ENCODE measurements at regions not wholly inside any gene's neighbourhood (a gene's known extent, or its start where the extent isn't known, plus 50 kb on each side); places are given as distances from the start of the nearest gene placed in this dataset.

DNA sequence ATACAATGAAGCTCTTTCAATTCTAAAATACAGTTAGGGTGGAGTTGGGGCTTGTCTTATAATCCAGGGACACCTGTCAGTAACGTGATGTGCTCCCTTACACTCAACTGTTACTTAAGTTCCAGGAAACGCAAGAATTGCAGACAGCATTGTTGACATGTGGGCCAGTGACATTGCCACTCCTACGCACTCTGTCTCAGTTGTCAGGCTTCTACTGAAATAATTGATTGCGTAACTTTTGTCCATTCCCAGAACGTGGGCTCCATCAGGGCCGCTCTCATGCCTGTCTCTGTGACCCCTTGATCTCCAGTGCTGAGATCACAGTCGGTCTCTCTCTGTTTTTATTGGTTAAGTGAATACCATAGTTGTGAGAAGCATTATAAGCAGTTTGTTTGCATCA, 487.8 kb downstream of the GALR1 start:
- Histone ChIP-seq H3K36me3 (ENCODE audit: low read depth, missing control alignments) (no peaks in the 10 kb centered on the region), H3K27me3 (no peaks in the 10 kb centered on the region), H3K9me3 (no peaks in the 10 kb centered on the region), H3K27ac (no peak overlapping the region), H3K4me1 (no peaks in the 10 kb centered on the region), H3K4me3 (no peak overlapping the region)
- TF ChIP-seq, protein P1, sequence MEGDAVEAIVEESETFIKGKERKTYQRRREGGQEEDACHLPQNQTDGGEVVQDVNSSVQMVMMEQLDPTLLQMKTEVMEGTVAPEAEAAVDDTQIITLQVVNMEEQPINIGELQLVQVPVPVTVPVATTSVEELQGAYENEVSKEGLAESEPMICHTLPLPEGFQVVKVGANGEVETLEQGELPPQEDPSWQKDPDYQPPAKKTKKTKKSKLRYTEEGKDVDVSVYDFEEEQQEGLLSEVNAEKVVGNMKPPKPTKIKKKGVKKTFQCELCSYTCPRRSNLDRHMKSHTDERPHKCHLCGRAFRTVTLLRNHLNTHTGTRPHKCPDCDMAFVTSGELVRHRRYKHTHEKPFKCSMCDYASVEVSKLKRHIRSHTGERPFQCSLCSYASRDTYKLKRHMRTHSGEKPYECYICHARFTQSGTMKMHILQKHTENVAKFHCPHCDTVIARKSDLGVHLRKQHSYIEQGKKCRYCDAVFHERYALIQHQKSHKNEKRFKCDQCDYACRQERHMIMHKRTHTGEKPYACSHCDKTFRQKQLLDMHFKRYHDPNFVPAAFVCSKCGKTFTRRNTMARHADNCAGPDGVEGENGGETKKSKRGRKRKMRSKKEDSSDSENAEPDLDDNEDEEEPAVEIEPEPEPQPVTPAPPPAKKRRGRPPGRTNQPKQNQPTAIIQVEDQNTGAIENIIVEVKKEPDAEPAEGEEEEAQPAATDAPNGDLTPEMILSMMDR (IDR thresholded peaks at IDR 0.05) = no peak
- no peak for TF ChIP-seq POLR2A (IDR thresholded peaks at IDR 0.05)
- no peak for DNase-seq
- intact Hi-C loops (cut with DNase I; ENCODE audit: low total_unique reads) = no loop called here
- 59 to 60% methylated on average over 7 of the region's 7 CpGs for WGBS, 2 donors

- H3K36me3 ChIP-seq (ENCODE audit: low read depth, missing control alignments) = no peaks in the 10 kb centered on the region
- H3K27me3 ChIP-seq = no peaks in the 10 kb centered on the region
- no peaks in the 10 kb centered on the region for H3K4me1 ChIP-seq
- no peaks in the 10 kb centered on the region for H3K9me3 ChIP-seq
- intact Hi-C loops (cut with DNase I; ENCODE audit: low total_unique reads) = no loop called here
- no peak for TF ChIP-seq POLR2A (IDR thresholded peaks at IDR 0.05)
- TF ChIP-seq, protein P1 (IDR thresholded peaks at IDR 0.05) = peak in 2 of 3 experiments; percentile 13 to 49
- no peak overlapping the region for H3K27ac ChIP-seq
- peak; percentile 43 for DNase-seq
- 27 to 34% methylated on average over 6 of the region's 6 CpGs for WGBS, 2 donors
- no peak overlapping the region for H3K4me3 ChIP-seq
Measured at GRCh38 chr18:77749089-77749488, 499.4 kb downstream of the GALR1 start.

DNA sequence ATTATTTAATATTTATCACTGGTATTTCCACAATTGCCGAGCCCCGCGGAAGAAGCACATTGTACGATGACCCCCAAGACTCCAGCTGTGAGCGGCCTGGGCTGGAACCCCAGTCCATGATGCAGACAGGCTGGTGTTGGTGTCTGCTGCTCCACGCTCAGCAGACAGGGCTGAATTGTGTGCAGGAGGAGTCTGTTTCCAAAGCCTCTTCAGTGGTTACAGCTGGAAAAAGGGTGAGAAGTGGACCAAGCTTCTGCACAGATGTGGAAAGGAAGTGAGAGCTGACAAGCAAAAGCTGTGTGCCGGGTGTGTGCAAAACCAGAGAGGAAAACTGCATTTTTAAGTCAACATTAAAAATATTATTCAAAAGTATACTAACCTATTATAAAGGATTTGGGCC, 500.4 kb downstream of the GALR1 start:
- Histone ChIP-seq H3K4me3 (no peak overlapping the region), H3K36me3 (ENCODE audit: low read depth, missing control alignments) (no peaks in the 10 kb centered on the region), H3K27me3 (no peaks in the 10 kb centered on the region), H3K27ac (no peak overlapping the region), H3K4me1 (no peaks in the 10 kb centered on the region), H3K9me3 (no peaks in the 10 kb centered on the region)
- intact Hi-C loops (cut with DNase I; ENCODE audit: low total_unique reads) = no loop called here
- no peak for DNase-seq
- TF ChIP-seq POLR2A (IDR thresholded peaks at IDR 0.05) = no peak
- TF ChIP-seq, protein P1 (IDR thresholded peaks at IDR 0.05) = no peak
- WGBS, 2 donors = 76% methylated on average over 7 of the region's 7 CpGs

- DNase-seq = no peak
- WGBS, 2 donors = 56 to 65% methylated on average over 7 of the region's 7 CpGs
Measured at GRCh38 chr18:77754475-77755044, 504.9 kb downstream of the GALR1 start.

GRCh38 chr18:77755187-77755586, 505.5 kb downstream of the GALR1 start:
- Histone ChIP-seq H3K27me3 (no peaks in the 10 kb centered on the region), H3K4me3 (no peak overlapping the region), H3K27ac (no peak overlapping the region), H3K9me3 (no peaks in the 10 kb centered on the region), H3K4me1 (no peaks in the 10 kb centered on the region), H3K36me3 (ENCODE audit: low read depth, missing control alignments) (no peaks in the 10 kb centered on the region)
- no peak for DNase-seq
- 66 to 74% methylated on average over 6 of the region's 6 CpGs for WGBS, 2 donors
- TF ChIP-seq, protein P1 (IDR thresholded peaks at IDR 0.05) = no peak
- TF ChIP-seq POLR2A (IDR thresholded peaks at IDR 0.05) = no peak
- intact Hi-C loops (cut with DNase I; ENCODE audit: low total_unique reads) = no loop called here

More at GRCh38 chr18:77754475-77755044, 504.9 kb downstream of the GALR1 start:
- H3K27ac ChIP-seq = no peak overlapping the region
- intact Hi-C loops (cut with DNase I; ENCODE audit: low total_unique reads) = no loop called here
- H3K36me3 ChIP-seq (ENCODE audit: low read depth, missing control alignments) = no peaks in the 10 kb centered on the region
- H3K4me1 ChIP-seq = no peaks in the 10 kb centered on the region
- no peaks in the 10 kb centered on the region for H3K27me3 ChIP-seq
- no peak overlapping the region for H3K4me3 ChIP-seq
- no peaks in the 10 kb centered on the region for H3K9me3 ChIP-seq
- TF ChIP-seq POLR2A (IDR thresholded peaks at IDR 0.05) = no peak
- TF ChIP-seq, protein P1 (IDR thresholded peaks at IDR 0.05) = no peak
